ENCODE measurements at regions not wholly inside any gene's neighbourhood (a gene's known extent, or its start where the extent isn't known, plus 50 kb on each side); places are given as distances from the start of the nearest gene placed in this dataset.
"Not testable (repeated sequence)": the region's sequence is repeated elsewhere in the genome, so short reads cannot be mapped to it uniquely, and the experiment has no call there.

GRCh38 chrX:63525491-63525890 is 174.4 kb upstream of the SPIN4 start:
- TF ChIP-seq POLR2A (IDR thresholded peaks at IDR 0.05) (no peak), CTCF (IDR thresholded peaks at IDR 0.05) (no peak)
- DNase-seq = no peak
- Histone ChIP-seq H3K27me3 (no peaks in the 10 kb centered on the region), H3K36me3 (no peaks in the 10 kb centered on the region), H3K4me1 (no peaks in the 10 kb centered on the region), H3K4me3 (no peak overlapping the region), H3K27ac (no peak overlapping the region), H3K9me3 (no peaks in the 10 kb centered on the region)
- intact Hi-C loops (cut with DNase I; ENCODE audit: low total_unique reads) = no loop called here

GRCh38 chrX:63519368-63519767 is 168.2 kb upstream of the SPIN4 start:
- intact Hi-C loops (cut with DNase I; ENCODE audit: low total_unique reads); H3K27ac ChIP-seq; H3K27me3 ChIP-seq; H3K9me3 ChIP-seq; H3K4me1 ChIP-seq; DNase-seq; H3K36me3 ChIP-seq; H3K4me3 ChIP-seq: not testable (repeated sequence)

GRCh38 chrX:63514569-63515080 is 163.5 kb upstream of the SPIN4 start:
- H3K4me3 ChIP-seq = no peak overlapping the region
- H3K36me3 ChIP-seq = no peaks in the 10 kb centered on the region
- no peaks in the 10 kb centered on the region for H3K27me3 ChIP-seq
- H3K27ac ChIP-seq = no peak overlapping the region
- H3K9me3 ChIP-seq = no peaks in the 10 kb centered on the region
- intact Hi-C loops (cut with DNase I; ENCODE audit: low total_unique reads) = no loop called here
- TF ChIP-seq POLR2A (IDR thresholded peaks at IDR 0.05) (no peak), CTCF (IDR thresholded peaks at IDR 0.05) (no peak)
- no peak for DNase-seq
- H3K4me1 ChIP-seq = peaks cover 0 to 8% of the 10 kb centered on the region in 2 donors

- H3K36me3 ChIP-seq = no peaks in the 10 kb centered on the region
- intact Hi-C loops (cut with DNase I; ENCODE audit: low total_unique reads) = no loop called here
- TF ChIP-seq POLR2A (IDR thresholded peaks at IDR 0.05) (no peak), CTCF (IDR thresholded peaks at IDR 0.05) (no peak)
- DNase-seq = peak in 1 of 2 donors; percentile 22
- peak overlapping the region in 1 of 2 donors; percentile 29 for H3K27ac ChIP-seq
- no peaks in the 10 kb centered on the region for H3K9me3 ChIP-seq
- H3K27me3 ChIP-seq = no peaks in the 10 kb centered on the region
- H3K4me1 ChIP-seq = peaks cover 0 to 8% of the 10 kb centered on the region in 2 donors
- no peak overlapping the region for H3K4me3 ChIP-seq
Observed at GRCh38 chrX:63513825-63514568, 162.9 kb upstream of the SPIN4 start.

- H3K27ac ChIP-seq = no peak overlapping the region
- no peak for DNase-seq
- H3K9me3 ChIP-seq = no peaks in the 10 kb centered on the region
- H3K36me3 ChIP-seq = no peaks in the 10 kb centered on the region
- TF ChIP-seq CTCF (IDR thresholded peaks at IDR 0.05) = no peak
- no peak for TF ChIP-seq POLR2A (IDR thresholded peaks at IDR 0.05)
- intact Hi-C loops (cut with DNase I; ENCODE audit: low total_unique reads) = no loop called here
- peaks cover 0 to 8% of the 10 kb centered on the region in 2 donors for H3K4me1 ChIP-seq
- H3K27me3 ChIP-seq = no peaks in the 10 kb centered on the region
- no peak overlapping the region for H3K4me3 ChIP-seq
Observed at GRCh38 chrX:63511361-63511760, 160.2 kb upstream of the SPIN4 start.

Data from uterus (tissue), 3 donors.